RWPE1 (cell line): ENCODE measurements at regions not wholly inside any gene's neighbourhood (a gene's known extent, or its start where the extent isn't known, plus 50 kb on each side); places are given as distances from the start of the nearest gene placed in this dataset.

Experiments used
- CTCF ChIA-PET: fragments of 350-600 bp; sonication (Branson Sonifier 250); formaldehyde crosslinking; extraction: SDS; loops from one replicate; lab custom pipeline; 2021; lab: Yijun Ruan, JAX
- POLR2A ChIA-PET: fragments of 400-600 bp; formaldehyde crosslinking; extraction: SDS; loops from one replicate; lab custom pipeline; 2020; ENCODE audit warnings: antibody characterized with exemption; ENCODE audit not compliant: low non-redundant PET; lab: Yijun Ruan, JAX
- DNase-seq: peaks from one replicate; pipeline ENCODE4 v3.0.0; 2012; ENCODE audit warnings: low spot score
- H3K27ac ChIP-seq: fragments of 450-650 bp; 2 replicates; pipeline ENCODE4 v1.5.1; 2017
- TF ChIP-seq, protein P1 (sequence below): fragments of 450-650 bp; conservative IDR thresholded peaks from 2 replicates; pipeline ENCODE4 v1.5.1; 2017; ENCODE audit warnings: low read depth, mild to moderate bottlenecking

DNA sequence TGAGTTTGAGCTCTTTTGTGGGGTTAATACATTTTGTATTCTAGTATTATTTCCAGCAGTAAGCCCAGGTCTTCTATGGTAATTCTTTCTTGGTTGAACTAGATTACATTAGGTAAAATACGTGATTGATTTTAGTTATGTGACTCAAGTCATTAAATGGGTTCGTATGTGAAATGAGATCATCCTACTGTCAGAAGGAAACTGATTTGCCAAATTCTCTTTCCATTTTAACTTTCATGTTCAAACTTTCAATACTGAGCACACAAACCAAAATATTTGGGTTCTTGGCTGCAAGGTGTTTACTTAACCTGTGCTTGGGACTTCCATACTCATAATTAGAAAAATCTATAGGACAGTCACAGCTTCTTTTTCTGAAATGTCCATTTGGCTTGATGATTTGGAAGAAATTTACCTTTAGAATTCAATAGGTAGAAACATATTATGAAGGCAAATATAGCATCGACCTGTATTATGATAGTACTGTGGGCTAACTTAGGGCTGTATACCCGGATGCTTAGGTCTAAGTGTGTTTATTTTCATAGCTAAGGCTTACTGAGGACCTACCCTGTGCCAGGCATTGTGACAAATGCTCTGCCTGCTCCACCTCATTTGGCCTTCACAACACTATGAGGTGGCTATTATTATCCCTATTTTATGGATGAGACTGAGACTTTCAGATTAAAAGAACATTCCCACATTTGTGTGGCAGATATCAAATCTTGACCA, 631.8 kb upstream of the GRM7 start:
- CTCF ChIA-PET = interaction anchor here (0.5 kb wide), 1 partner anchor 158 kb away, joined by 3 read pairs; no protein-coding TSS in a partner anchor
- TF ChIP-seq, protein P1, sequence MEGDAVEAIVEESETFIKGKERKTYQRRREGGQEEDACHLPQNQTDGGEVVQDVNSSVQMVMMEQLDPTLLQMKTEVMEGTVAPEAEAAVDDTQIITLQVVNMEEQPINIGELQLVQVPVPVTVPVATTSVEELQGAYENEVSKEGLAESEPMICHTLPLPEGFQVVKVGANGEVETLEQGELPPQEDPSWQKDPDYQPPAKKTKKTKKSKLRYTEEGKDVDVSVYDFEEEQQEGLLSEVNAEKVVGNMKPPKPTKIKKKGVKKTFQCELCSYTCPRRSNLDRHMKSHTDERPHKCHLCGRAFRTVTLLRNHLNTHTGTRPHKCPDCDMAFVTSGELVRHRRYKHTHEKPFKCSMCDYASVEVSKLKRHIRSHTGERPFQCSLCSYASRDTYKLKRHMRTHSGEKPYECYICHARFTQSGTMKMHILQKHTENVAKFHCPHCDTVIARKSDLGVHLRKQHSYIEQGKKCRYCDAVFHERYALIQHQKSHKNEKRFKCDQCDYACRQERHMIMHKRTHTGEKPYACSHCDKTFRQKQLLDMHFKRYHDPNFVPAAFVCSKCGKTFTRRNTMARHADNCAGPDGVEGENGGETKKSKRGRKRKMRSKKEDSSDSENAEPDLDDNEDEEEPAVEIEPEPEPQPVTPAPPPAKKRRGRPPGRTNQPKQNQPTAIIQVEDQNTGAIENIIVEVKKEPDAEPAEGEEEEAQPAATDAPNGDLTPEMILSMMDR = no peak
- H3K27ac ChIP-seq = no peak overlapping the region
- POLR2A ChIA-PET = no interaction called here
- no peak for DNase-seq

DNA sequence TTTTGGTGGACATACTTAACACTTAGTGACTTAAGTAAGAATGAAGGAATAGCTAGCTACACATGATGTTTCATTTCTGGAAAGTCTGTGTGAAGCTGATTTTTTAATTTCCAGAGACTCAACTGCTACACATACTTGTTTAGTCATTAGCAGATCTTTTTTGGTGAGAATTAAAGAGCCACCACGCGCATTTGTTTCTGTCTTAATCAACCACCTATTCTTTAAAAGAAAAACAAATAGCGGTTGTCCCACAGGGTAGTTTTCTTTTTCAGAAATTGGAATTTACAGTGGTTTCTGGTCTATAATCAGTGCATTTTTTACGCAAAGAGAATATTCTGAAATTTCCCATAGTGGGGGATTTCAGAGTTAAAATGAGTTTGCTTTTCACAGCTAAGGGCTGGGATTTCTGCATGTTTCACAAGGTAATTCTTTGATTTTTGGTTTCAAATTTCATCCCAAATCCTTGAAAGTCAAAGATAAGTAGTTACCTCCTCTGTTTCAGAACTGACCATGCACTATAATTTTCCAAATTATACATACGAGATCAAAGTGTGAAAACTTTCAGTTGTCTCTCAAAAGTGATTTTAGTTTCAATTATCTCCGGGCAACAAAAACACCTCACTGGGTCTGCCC, 631.0 kb upstream of the GRM7 start:
- POLR2A ChIA-PET = no interaction called here
- H3K27ac ChIP-seq = no peak overlapping the region

DNA sequence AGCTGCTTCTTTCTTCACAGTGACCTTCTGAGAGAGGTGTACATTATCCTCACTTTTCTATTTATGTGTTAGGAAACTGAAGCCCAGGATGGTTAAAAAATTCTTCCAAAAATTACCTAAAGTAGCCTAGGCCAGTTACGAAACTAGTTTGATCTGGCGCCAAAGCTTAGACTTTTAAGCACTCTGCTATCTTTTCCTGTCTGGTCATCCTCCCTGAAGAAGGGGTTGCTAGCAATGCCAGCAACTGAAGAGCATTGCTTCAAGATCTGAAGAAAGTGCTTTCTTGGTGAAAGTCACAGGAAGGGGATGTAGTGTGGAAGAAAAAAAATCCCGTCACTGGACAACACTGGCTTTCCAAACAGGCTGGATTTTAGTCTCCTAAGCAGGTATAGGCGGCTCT, 618.8 kb upstream of the GRM7 start:
- CTCF ChIA-PET = no interaction called here
- TF ChIP-seq, protein P1 = no peak
- POLR2A ChIA-PET = no interaction called here
- no peak for DNase-seq
- H3K27ac ChIP-seq = no peak overlapping the region

More for the DNA sequence above, 631.0 kb upstream of the GRM7 start:
- TF ChIP-seq, protein P1 = no peak
- no peak for DNase-seq
- CTCF ChIA-PET = no interaction called here

DNA sequence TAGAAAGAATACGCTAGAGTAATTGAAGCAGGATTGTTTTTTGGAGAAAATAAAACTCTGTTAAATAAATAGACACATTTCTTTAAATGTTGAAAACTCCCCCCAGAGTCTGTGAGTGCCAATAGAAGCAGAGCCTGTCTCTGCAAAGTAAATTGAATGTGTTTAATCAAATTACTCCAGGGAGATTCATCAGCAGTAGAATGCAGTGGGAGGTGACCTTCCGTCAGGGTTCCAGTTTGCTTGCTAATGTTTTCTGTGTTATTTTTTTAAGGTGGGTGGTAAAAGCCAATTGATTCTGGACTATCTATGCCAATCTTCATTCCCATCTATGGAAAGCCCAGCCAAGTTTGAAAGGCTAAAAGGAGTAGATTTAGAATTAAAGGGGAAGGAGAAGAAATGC, 612.4 kb upstream of the GRM7 start:
- no peak for DNase-seq
- ChIA-PET CTCF (no interaction called here), POLR2A (no interaction called here)
- H3K27ac ChIP-seq = no peak overlapping the region
- TF ChIP-seq, protein P1 = no peak

DNA sequence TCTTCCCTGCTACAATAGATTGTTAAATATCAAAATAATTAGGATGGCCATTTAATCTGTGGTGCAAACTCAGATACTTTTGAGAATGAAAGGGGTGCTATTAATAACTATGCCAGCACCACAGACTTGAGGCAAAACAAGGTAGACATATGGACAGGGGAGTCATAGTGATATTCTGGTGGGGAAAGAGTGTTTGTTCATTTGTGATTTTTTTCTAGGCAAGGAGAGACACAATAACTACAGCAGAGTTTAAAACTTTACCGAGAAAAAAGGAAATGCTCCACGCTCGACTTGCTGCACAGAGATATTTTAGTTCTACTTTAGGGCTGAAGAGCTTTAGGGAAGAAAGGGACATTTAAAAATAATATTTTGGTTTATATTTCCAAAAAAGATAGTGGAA, 611.2 kb upstream of the GRM7 start:
- ChIA-PET POLR2A (no interaction called here), CTCF (no interaction called here)
- DNase-seq = no peak
- TF ChIP-seq, protein P1 = no peak
- H3K27ac ChIP-seq = no peak overlapping the region

DNA sequence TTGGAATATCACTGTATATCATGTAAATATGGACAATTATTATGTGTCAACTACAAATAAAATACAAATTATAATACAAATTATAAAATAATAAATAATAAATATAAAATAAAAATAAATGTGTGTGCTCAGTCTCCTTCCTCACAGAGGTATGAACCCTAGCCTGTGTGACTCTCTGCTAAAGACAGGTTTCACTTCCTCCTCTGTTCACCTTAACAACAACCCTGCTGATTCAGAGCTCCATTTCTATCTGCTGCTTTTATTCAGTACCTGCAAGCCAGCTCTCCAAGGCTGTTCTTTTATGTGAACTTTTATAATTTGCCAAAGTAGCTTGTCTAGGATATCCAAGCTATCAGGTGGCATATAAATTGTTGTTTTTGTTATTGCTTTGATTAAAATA, 610.7 kb upstream of the GRM7 start:
- CTCF ChIA-PET = no interaction called here
- no peak for DNase-seq
- H3K27ac ChIP-seq = no peak overlapping the region
- TF ChIP-seq, protein P1 = no peak
- POLR2A ChIA-PET = no interaction called here
